GM19238 (cell line): ENCODE measurements at regions not wholly inside any gene's neighbourhood (a gene's known extent, or its start where the extent isn't known, plus 50 kb on each side); places are given as distances from the start of the nearest gene placed in this dataset.

Source experiments
- DNase-seq: peaks from one replicate; pipeline ENCODE4 v3.0.0; 2011; ENCODE audit warnings: low spot score; ENCODE audit not compliant: insufficient read length

DNA sequence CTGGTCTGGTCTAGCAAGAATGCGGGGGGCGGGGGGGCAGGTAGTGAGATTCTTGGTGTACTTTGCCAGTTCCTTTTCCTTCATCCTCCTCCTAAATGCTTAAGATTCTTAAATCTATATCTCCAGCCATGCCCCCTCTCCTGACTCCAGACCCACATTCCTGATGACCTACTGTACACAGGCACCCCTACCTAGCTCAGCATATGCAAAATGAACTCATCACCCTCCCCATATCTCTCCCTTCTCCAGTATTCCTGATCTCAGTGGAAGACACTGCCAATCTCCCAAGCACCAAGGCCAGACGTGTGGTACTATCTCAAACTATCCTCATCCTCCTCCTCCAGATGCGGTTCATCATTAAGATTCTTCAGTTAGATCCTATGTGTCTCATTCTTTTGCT is 215.8 kb downstream of the SPTSSA start:
- DNase-seq = no peak

DNA sequence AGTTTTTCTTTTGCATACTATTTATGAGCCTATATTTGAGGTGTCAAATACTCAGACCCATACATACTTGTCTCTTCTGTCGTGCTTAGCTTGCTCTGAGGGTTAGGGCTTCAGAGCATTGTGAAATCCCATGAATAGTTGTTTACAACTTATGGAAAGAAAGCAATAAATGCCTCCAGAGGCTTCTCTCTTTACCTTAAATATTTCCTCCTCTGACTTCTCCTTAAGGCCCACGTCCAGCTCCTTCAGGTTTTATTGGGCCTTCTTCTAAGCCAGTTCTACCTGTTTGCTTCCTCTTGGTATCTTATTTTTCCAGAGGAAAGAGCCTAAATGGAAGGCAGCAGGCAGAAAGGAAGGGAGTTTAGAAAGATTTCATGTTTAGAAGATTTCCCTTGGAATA is 218.6 kb downstream of the SPTSSA start:
- no peak for DNase-seq

DNA sequence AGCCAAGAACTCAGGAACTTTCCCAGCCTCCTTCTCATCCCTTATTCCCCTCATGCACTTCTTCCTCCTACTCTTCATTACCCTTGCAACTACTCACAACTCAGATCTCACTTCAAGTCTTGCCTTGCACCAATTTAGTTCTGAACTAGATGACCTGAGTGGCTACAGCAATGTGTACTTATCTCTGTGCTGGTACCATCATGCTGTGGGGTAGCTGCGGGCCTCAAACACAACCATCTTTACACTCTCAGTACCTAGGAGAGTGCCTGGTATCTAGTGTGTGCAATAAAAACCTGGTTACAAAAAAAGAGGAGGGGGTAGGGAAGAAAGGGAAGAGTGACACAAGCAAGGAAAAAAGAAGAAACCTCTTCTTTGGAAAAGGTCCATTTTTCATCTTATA is 219.0 kb downstream of the SPTSSA start:
- no peak for DNase-seq

DNA sequence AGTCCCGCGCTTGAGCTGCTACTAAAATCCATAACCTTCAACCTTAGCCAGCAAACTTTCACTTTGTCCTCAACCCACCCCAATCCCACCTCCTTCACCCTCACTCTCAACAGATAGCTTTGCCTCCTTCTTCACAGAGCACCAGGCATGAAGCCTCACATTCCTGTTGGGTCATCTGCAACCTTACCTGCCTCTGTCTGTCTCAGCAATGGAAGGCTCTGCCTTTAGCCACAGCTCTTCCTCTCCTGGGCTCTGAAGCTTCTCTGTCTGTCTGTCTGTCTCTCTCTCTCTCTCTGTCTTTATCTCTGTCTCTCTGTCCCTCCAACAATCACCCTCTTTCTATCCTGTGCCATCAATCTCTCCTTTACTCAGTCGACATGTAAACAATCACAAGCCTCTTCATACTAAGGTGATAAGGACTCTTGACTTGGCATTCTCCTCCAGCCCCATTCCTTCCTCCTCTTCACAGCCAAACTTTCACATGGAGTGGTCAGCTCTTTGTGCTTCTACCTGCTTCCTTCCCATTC is 220.8 kb downstream of the SPTSSA start:
- DNase-seq = no peak

DNA sequence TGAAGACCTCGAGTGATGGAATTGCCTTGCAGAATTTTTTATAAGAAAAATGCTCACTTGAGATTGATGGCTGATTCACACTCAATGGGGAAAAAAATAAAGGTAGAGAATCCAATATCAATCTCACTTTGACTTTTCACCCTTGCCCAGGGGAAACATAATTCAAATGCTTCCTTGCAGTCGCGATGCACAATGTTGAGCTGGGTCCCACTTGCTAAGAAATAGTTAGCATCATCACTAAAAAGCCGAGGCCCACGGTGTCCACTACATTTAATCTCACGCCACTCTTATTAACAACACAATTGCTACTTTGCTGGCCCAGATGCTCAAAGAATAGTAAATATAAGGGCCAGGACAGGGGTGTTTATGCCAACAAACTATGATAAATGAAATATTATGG is 223.4 kb downstream of the SPTSSA start:
- no peak for DNase-seq

DNA sequence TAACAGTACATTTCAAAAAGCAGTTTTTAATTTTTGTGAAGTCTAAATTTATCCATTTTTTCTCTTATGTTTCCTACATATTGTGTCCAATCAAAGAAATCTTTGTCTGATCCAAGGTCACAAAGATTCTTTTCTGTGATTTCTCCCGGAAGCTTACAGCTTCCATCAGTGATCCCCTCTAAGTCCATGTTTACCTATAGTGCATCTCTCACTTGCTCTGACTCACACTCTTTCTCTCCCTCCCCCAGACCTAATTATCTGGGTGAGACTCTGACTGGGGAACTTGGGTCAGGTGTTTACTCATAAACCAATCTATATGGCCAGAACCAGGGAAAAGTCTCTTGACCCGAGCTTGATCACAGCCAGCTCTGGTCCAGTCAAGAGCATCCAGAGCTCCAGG is 224.4 kb downstream of the SPTSSA start:
- no peak for DNase-seq

DNA sequence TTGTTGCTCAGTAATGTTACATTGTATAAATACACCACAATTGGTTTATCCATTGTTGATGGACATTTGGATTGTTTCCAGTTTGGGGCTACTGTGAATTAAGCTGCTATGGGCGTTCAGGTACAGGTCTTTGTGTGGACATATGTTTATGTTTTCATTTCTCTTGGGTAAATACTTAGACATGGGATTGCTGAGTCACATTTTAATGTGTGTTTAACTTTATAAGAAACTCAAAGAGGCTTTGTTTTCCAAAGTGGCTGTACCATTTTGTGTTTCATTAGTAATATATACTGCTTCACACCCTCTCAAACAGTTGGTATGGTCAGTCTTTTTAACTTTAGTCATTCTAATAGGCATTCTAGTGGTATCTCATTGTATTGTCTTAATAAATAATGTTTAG is 225.0 kb downstream of the SPTSSA start:
- DNase-seq = no peak

DNA sequence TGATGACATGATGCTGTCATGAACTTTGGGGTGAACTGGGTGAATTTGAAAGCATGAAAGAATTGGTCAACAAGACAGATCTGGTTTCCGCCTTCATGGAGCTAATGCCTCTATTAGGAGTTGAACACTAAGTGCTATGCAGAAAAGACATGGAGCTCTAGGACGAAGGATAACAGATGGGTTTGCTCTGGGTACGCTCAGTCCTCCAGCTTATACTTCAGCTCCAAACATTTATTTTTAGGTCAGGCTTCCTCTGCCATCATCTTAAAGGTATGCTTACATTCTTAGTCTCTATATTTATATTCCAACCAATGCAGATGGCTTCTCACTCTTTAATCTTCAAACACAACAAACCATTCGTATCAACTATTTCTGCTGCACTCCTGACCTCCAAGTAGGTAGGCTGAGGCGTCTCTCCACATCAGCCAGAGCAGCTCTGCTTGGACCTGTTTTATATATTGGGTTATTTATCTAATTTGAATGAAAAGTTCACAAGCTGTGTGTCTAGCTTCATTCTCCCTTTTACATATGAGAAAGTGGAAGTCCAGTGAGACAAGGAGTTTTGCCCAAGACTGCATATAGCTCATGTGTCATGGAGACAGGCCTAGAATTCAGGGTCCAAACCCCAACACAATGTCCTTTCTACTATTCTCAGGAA is 226.3 kb downstream of the SPTSSA start:
- DNase-seq = no peak

DNA sequence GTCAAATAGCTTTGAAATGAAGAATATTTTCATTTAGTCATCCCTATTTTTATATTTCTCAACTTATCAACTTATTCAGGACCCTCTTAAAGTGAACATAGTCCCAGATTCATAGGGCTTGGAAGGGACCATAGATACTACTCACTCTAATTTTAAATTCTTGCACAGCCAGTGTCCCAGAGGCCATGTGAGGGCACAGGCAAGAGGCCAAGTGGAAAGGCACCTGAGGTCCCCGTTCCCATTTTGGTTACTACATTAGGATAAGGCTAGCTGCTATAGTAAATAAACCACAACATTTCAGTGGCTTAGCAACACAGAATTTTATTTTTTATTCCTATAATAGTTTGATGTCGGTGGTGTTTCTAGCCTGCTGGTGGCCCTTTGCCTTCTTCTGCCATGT is 227.8 kb downstream of the SPTSSA start:
- no peak for DNase-seq

DNA sequence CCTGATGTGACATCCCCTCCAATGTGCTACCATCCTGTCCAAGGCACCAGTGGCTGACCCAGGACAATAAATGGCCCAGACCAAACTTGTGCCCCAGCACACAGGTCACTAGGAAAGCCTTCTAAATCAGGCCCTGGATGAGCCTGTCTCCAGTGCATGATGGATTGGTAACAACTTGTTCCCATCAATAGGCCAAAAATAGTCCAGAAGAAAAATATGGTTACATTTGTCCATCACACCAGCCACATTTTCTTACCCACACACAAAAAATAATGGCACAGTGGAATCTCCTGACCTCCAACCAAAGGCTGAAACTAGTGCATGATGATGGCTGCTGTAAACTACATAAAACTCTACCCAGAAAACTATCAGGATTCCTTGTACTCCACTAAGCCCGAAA is 228.4 kb downstream of the SPTSSA start:
- no peak for DNase-seq

DNA sequence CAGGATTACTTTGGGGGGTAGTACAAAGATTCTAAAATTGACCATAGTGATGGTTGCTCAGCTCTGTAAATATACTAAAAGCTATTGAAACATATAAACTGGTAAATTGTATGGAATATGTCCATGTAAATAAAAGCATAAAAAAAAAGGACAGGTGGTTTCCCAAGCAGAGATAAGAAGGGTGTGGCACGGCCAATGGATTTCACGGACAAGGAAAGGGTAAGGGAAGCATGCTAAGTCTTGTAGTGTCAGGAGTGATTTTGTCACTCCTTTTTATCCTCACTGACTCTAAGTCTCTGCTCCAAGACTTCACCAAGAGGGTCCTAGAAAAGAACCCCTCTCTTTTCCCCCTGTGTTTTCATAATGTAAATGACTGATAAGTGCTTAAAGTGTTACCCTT is 229.2 kb downstream of the SPTSSA start:
- no peak for DNase-seq

DNA sequence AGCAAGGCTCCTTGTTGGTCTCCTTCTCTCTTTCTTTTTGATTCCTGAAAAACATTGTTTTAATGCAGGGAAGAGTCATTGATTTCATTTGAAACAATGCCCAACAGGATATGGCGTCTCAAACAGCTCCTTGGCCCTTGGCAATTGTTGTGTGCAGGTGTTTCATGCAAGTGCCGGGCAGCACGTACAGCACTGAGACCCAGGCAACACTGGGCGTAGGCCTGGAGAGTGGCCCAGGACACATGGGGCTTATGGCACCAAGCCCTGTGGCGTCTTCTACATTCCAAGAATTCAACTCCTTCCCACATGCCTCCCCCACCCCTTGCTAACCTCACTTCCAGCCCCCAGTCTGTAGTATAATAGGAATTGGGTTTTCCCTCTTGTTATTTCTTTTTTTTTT is 230.4 kb downstream of the SPTSSA start:
- no peak for DNase-seq

DNA sequence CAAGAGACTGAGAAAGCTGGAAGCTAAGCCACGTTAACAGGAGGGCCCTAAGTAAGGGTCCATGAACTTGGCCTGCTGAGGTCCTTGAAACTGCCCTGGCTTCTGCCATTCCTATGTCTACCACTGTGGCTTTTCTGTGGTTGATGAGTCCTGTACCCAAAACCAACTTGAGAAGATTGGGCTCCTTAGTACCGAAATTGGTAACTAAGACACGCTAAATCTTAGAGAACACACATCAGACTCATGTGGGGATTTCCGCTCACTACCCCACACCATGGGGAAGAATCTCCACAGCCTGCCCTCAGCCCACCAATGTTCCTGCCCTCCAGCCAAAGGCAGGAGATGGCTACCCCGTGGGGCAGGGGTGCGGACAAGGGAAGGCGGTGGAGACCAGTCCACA is 232.9 kb downstream of the SPTSSA start:
- no peak for DNase-seq

DNA sequence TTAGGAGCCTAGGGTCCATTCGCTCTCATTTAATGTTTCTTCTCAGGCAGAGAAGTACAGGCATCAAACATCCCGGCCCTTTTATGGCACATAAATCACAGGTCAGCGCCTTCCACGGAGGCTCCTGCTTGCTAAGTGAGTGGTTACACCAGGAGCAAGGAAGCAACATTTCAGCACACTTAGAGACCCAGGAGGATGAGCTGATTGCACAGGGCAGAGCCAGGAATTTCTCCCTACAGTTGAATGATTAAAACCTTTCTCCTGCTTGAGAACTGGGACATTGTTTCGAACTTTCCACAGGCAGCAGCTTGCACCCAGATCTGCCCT is 233.4 kb downstream of the SPTSSA start:
- DNase-seq = no peak

DNA sequence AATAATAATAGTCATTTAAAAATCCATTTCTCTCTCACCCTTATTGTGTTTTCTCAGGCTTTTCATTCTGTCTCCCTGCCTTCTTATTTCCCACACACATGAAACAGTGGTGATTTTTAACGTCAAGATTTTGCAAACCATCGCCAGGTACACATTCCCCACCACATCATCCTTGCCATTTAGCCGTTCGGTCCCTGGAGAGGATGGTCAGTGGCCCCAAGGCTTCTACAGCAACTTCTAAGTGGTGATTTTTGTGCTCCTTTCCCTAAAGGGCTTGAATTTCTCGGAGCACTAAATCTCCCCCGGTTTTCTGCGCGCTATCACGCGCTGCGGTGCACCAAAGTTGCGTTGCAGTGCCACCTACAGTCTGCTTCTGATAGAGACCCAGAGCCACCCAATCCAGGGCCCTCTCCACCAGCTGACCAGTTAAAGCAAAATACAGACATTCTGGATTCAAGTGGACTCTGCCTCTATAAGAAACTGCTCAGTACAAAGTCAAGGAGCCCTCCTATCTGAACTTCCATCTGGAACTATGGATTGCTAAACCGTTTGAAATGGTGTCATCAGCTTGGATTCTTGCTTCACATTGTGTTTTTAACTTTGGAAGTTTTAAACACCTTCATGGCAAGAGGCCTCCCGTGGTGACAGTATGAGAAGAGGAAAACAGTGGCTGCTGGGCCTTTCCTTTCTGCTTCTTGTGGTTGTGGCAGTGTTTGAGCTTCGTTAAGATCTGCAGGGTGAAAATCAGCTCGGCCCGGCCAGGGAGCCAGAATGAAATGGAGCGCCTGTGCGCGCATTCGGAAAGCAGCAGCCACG is 234.0 kb downstream of the SPTSSA start:
- DNase-seq = peak; percentile 49

DNA sequence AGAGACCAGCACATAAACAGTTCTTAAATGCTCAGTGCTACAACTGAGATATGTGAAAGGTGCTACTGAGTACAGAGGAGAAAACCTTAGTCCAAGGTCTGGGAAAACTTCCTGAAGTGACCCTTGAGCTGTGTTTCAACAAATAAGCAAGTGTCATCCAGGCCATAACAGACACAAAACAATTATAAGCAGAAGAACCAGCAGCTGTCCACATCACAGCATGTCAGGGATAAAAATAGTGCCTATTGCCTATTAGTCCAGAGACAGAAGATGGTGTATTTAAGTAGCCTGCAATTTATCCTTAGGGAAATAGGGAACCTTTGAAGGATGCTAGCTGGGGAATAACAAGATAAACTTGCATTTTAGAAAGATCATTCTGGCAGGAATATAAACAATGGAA is 237.8 kb downstream of the SPTSSA start:
- no peak for DNase-seq

DNA sequence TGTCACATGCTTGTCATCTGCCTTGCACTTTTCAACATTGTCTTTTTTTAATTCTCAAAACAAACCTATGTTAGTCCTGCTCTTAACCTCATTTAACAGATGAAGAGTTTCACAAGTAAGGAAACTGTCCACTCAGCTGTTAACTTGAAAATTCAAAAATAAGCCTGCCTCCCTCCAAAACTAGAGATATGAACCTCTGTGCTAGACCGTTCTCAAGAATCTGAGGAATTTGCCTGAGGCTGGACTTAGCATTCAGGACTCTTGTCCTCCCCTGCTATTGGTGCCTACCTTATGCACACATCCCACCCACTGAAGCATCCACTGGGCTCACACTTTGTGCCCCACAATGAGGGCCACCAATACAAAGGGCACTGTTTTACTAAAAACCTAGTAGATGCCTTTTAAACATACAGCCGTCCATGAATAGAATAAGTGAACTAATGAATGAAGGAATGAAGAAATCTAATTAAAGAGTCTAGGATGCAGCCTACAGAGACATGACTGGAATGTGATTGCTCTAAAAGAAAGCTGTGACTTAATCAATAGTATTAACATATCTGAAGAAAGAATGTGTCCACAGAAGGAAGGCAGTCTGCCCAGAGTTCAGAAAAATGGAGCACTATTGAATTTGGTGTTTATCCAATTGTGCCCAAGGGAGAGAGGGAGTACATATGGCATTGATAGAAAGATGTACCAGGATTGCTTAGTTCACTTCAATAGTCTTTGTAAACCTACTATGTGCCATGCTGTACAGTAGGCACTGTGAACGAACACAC is 238.5 kb downstream of the SPTSSA start:
- no peak for DNase-seq

DNA sequence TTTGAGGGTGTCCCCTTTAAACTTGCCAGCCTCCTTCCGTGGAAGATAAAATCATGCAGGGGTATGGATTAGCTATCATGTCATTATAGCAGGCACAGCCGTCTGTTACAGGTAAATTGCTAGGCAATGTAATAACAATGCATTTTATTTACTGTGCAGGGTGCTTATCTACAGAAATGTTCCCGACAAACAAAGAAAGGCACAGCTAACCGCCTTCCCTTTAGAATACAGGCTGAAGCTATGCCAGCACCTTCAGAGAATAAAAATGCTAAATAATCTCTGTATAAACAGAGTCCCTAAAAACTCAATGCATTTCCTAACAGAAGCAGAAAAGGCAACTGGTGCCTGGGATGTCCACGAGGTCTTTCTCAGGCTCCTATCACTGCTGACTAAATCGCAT is 239.2 kb downstream of the SPTSSA start:
- no peak for DNase-seq

DNA sequence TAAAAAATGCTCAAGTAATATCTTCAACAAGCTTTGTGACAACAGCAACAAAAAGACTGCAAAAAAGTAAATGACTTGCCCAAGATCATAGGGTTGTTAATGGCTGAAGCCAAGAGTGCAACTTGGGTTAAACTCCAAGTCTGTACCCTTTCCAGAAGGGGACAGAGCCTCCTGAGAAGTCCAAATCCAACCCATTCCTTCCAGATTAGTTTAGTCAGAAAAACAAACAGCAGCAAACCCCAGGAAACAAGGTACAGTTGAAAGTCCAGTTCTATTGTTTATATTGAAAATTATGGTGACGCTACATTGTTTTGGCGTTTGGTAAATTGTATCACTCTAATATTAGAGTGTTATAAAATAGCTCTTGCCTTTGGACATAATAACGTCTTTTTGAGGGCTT is 239.9 kb downstream of the SPTSSA start:
- DNase-seq = no peak

DNA sequence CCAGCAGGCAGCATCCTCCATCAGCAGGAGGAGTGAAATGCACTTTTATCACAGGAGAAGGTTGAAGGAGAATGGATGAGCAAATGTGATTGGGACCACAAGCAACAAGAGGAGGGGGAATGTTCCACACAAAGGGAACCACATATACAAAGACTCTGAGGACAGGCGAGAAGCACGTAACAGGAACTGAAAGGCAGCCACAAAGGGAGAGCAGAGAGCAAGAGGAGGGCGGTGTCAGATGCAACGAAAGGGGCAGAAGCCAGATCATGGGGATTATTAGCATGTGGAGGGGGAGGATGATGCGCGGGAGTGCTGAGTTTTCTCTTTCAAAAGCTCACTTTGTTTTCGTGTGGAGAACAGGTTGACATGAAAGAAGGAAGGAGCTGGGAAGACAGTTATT is 241.1 kb downstream of the SPTSSA start:
- peak; percentile 29 for DNase-seq

DNA sequence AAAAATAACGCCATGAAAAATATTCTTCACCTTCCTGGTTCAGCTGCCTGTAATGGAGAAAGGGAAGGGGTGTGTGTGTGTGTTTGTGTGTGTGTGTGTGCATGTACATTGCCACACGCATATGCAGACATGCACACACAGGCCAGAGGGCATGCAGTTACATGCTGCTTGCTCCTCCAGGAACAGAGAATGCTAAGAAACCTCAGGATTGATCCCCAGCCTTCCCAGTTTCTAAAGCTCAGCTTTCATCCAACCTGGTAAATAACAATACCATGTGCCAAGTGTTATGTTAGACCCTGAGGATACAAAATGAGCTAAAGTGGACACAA is 241.7 kb downstream of the SPTSSA start:
- DNase-seq = no peak

DNA sequence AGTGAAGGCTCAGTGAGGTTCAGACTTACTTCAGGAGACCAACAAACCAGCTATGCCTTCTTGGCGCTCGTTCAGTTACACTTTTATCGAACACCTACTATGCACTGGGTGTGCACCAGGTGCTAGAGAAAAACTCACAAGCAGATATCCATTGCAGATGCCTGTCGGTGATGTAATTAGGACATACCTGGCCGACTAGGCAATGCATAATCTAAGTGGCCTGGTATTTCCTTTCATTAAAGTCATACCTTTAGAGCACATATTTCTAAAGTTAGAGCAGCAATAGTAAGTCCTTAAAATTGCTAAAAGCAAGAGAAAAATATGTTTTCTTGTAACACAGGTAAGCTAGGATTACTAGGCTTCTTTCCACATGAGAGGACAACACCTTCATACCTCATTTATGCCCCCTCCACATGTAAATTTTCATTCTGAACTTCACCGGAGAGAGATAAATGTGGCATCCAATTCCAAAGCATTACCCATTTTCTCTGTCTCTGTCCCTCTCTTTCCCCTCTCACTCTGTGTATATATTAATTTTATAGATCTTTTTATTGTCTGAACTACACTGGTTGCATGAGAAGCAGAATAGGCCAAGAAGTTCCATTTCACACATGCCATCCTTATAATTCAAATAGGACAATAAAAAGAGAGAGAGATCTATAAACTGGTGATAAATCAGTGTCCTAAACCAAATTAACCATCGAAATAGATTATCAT is 242.2 kb downstream of the SPTSSA start:
- DNase-seq = no peak
